Astrocyte of the spinal cord (primary cell): ENCODE measurements at regions not wholly inside any gene's neighbourhood (a gene's known extent, or its start where the extent isn't known, plus 50 kb on each side); places are given as distances from the start of the nearest gene placed in this dataset.

Source experiments
- DNase-seq: peaks from one replicate; pipeline ENCODE4 v3.0.0; 2011; ENCODE audit warnings: low read depth, low spot score
- H3K4me3 ChIP-seq: 2 replicates; pipeline ENCODE4 v1.5.1; 2011; ENCODE audit warnings: low read depth, mild to moderate bottlenecking, low read length, moderate library complexity
- CTCF ChIP-seq: IDR thresholded peaks from 2 replicates; pipeline ENCODE4 v1.5.1; 2012; ENCODE audit warnings: low read depth, mild to moderate bottlenecking, low read length, inconsistent platforms
- in situ Hi-C: cut with HindIII; loops from 2 replicates; pipeline ENCODE4 v1.10.0; 2017; ENCODE audit warnings: low sequenced_read_pairs

- no peak for DNase-seq
- TF ChIP-seq CTCF = no peak
- in situ Hi-C loops = no loop called here
- H3K4me3 ChIP-seq = no peak overlapping the region
These were observed 68.5 kb upstream of the NXT1 start for GRCh38 chr20:23282111-23282510.

- no peak for DNase-seq
- no peak overlapping the region for H3K4me3 ChIP-seq
- in situ Hi-C loops = no loop called here
- TF ChIP-seq CTCF = no peak
These were observed 70.8 kb upstream of the NXT1 start for GRCh38 chr20:23279836-23280235.

- no peak overlapping the region for H3K4me3 ChIP-seq
- in situ Hi-C loops = no loop called here
- DNase-seq = no peak
- no peak for TF ChIP-seq CTCF
These were observed 72.4 kb upstream of the NXT1 start for GRCh38 chr20:23278172-23278571.

- no peak for TF ChIP-seq CTCF
- no peak overlapping the region for H3K4me3 ChIP-seq
- in situ Hi-C loops = no loop called here
- no peak for DNase-seq
These were observed 73.3 kb upstream of the NXT1 start for GRCh38 chr20:23277316-23277715.

GRCh38 chr20:23273776-23274175 lies 76.8 kb upstream of the NXT1 start:
- H3K4me3 ChIP-seq = no peak overlapping the region
- DNase-seq = no peak
- TF ChIP-seq CTCF = no peak
- in situ Hi-C loops = no loop called here

- in situ Hi-C loops = no loop called here
- no peak overlapping the region for H3K4me3 ChIP-seq
- DNase-seq = peak; percentile 60
These were observed 78.2 kb upstream of the NXT1 start for GRCh38 chr20:23272176-23273029.

More at GRCh38 chr20:23272176-23273029, 78.2 kb upstream of the NXT1 start:
- no peak for TF ChIP-seq CTCF
